Keratinocyte (primary cell): ENCODE measurements at regions not wholly inside any gene's neighbourhood (a gene's known extent, or its start where the extent isn't known, plus 50 kb on each side); places are given as distances from the start of the nearest gene placed in this dataset.
"Not testable (repeated sequence)": the region's sequence is repeated elsewhere in the genome, so short reads cannot be mapped to it uniquely, and the experiment has no call there.

Experiments used
- EZH2 ChIP-seq: IDR thresholded peaks from one replicate; pipeline ENCODE4 v1.6.1; 2012; ENCODE audit warnings: inconsistent platforms, mild to moderate bottlenecking, low read length, moderate library complexity
- TF ChIP-seq, protein P1 (sequence below), 3 experiments: IDR thresholded peaks in 1 of 3; conservative IDR thresholded peaks in 1 of 3; optimal IDR thresholded peaks in 1 of 3; 2 replicates in 2 of 3; 3 replicates in 1 of 3; pipeline versions ENCODE3 to v1.5.1; 2011; ENCODE audit warnings: low read length in 3 of 3, mild to moderate bottlenecking in 3 of 3, moderate library complexity in 2 of 3, control low read depth in 1 of 3, inconsistent platforms in 1 of 3; ENCODE audit not compliant: insufficient read depth in 2 of 3; ENCODE audit errors: extremely low read depth in 1 of 3

DNA sequence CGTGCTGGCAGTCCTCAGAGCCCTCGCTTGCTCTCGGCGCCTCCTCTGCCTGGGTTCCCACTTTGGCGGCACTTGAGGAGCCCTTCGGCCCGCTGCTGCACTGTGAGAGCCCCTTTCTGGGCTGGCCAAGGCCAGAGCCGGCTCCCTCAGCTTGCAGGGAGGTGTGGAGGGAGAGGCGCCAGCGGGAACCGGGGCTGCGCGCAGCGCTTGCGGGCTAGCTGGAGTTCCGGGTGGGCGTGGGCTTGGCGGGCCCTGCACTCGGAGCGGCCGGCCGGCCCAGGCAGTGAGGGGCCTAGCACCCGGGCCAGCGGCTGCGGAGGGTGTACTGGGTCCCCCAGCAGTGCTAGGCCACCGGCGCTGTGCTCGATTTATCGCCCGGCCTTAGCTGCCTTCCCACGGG lies 124.1 kb upstream of the NT5E start:
- TF ChIP-seq, protein P1, sequence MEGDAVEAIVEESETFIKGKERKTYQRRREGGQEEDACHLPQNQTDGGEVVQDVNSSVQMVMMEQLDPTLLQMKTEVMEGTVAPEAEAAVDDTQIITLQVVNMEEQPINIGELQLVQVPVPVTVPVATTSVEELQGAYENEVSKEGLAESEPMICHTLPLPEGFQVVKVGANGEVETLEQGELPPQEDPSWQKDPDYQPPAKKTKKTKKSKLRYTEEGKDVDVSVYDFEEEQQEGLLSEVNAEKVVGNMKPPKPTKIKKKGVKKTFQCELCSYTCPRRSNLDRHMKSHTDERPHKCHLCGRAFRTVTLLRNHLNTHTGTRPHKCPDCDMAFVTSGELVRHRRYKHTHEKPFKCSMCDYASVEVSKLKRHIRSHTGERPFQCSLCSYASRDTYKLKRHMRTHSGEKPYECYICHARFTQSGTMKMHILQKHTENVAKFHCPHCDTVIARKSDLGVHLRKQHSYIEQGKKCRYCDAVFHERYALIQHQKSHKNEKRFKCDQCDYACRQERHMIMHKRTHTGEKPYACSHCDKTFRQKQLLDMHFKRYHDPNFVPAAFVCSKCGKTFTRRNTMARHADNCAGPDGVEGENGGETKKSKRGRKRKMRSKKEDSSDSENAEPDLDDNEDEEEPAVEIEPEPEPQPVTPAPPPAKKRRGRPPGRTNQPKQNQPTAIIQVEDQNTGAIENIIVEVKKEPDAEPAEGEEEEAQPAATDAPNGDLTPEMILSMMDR (optimal IDR thresholded peaks at IDR 0.05 in 1 of 3, IDR thresholded peaks at IDR 0.05 in 1 of 3, conservative IDR thresholded peaks at IDR 0.05 in 1 of 3; ENCODE audit: extremely low read depth in 1 of 3, insufficient read depth in 2 of 3, low read length in 3 of 3): not testable (repeated sequence)
- not testable (repeated sequence) for TF ChIP-seq EZH2
